GM18858 (cell line): ENCODE measurements at regions not wholly inside any gene's neighbourhood (a gene's known extent, or its start where the extent isn't known, plus 50 kb on each side); places are given as distances from the start of the nearest gene placed in this dataset.
"Not testable (repeated sequence)": the region's sequence is repeated elsewhere in the genome, so short reads cannot be mapped to it uniquely, and the experiment has no call there.

ENCODE experiments used
- ATAC-seq: cut with Tn5 transposase; IDR thresholded peaks from one replicate; pipeline ENCODE4 v1.9.1; 2021; ENCODE audit not compliant: unreplicated experiment

DNA sequence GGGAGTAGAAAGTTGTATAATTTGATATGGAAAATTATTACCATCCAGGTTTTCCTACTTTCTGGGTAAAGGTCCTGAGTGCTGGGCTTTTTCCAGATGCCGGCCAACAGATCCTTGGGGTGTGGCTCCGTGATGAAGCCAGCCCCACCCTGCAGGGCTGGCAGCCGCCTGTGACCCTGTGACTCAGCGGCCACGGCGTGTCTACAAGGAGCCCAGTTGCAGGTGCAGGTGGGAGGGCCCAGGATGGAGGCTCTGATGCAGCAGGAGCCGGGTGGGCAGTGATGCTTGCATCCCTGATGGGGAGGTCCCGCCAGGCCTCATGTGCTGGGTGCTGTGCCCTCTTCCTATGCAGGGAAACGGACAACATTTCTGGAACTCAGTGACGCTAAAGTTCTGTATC is 96.0 kb upstream of the ALKAL2 start:
- no peak for ATAC-seq

DNA sequence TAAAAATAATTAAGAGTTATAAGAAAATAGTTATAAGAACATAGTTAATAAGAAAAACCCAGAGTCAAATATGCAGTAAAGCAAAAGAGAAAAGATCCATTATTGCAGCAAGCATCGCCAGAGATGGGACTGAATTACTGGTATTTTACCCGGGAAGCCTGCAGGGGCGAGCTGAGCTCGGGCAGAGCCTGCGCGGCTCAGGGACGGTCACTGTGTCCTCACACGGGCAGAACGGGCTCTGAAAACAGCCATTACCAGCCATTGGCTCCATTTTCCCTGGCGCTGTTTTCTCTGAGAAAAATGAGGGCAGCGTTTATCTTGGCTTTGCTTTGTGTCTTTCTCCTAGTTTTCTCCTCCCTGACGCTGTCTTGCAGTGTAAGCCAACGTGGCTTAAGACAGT is 95.3 kb upstream of the ALKAL2 start:
- no peak for ATAC-seq

DNA sequence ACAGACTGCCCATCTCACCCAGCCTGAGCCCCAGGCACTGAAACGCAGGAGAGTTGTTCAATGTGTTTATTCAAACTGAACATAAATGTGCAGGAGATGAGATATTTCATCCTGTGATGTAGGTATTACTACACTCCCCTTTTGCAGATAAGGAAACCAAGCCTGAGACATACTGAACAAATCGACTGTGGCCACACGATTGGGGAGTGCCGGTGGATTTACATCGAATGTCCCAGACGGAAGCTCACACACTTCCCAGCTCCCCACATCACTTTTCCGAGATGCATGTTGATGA is 94.8 kb upstream of the ALKAL2 start:
- no peak for ATAC-seq

DNA sequence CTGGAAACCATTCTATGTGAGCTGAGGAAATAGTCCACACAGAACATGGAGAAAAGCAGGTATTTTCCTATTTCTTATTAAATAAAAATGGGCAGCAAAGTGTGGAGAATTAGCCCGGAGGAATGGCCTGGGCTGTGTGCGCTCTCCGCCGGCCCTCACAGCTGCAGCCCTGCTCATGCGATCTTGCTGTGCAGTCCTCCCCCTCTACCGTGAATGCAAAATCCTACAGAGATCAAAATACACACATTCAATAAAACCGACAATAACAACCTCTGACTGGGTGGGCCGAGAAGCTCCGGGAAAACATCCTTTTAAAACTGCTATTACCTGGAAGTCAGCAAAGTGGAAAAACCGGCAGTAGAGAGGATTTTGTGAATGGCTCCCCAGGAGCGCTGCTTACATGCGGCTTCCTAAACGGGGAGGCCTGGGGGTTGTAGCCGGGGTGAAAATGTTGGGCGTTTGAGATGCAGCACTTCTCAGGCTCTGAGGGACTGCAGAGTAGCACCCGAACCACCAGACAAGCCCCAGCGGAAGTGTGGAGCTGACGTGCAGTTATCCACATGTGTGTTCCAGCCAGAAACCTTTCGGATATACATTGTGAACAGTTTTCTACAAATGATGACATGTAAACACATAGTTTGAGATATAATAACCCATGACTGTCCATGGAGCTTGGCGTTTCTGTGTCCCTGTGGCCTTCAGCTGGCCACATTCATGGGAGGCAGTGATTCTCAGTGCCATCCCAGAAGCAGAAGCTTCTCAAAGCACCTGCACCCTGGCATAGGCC is 94.2 kb upstream of the ALKAL2 start:
- ATAC-seq, result no peak

DNA sequence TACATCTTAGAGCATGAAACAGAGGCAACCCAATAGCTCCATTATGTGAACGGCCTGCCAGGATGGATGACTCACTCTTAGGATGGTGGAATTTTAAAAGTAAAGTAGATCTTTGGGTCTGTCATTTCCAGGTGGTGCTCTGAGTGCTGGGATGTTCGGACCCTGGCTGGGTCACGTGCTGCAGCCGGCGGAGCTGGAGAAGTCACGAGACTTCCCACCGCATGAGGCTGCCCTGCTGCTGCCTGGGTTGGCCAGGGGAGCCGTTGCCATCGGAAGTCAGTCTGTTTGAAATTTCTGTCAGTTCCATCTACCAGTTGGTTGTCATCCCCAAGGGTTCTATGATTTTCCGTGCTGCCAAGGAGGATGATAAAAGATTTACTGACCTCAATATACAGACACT is 93.3 kb upstream of the ALKAL2 start:
- ATAC-seq, result no peak

DNA sequence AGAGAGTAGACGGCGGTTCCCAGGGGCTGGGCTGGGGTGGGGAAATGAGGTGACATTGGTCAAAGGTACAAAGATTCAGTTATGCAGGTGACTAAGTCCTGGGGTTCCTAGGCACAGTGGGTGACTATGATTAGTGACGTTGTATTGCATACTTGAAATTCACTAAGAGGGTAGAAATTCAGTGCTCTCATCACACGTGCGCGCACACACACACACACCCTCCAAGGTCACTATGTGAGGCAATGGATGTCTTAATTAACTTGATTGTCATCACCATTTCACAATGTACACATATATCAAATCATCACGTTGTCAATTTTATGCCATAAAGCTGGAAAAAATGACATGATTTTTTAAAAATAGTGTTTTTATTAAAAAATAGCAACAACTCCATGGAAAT is 92.9 kb upstream of the ALKAL2 start:
- ATAC-seq, result no peak

DNA sequence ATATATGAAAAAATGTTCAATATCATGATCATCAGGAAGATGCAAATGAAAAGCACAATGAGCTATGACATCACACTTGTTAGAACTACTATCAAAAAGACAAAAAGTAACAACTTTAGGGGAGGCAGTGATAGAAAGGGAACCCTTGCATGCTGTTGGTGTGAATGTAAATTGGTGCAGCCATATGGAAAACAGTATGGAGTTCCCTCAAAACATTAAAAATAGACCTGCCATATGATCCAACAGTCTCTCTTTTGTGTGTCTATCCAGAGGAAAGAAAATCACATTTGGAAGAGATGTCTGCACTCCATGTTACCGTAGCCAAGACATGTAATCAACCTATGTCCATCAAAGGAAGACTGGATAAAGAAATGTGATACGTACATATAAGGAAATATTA is 92.3 kb upstream of the ALKAL2 start:
- no peak for ATAC-seq

DNA sequence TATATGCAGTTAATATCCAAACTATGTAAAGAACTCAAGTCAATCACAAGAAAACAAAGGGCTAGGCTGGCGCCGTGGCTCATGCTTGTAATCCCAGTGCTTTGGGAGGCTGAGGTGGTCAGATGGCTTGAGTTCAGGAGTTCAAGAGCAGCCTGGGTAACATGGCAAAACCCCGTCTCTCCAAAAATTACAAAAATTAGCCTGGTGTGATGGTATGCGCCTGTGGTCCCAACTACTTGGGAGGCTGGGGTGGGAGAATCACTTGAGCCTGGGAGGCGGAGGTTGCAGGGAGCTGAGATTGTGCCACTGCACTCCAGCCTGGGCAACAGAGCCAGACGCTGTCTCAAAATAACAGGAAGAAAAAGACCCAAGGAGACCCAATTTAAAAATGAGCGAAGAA is 91.9 kb upstream of the ALKAL2 start:
- no peak for ATAC-seq

DNA sequence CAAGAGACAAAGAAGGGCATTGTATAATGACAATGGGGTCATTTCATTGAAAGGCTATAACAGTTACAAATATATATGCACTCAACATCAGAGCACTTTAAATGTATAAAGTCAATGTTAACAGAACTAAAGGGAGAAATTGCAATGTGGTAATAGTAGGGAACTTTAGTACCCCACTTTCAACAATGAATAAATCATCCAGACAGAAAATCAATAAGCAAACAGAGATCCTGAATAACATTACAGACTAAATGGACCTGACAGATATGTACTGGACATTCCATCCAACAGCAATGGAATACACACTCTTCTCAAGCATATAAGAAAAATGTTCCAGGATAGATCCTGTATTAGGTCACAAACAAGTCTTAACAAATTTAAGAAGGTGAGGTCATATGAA is 90.5 kb upstream of the ALKAL2 start:
- no peak for ATAC-seq

DNA sequence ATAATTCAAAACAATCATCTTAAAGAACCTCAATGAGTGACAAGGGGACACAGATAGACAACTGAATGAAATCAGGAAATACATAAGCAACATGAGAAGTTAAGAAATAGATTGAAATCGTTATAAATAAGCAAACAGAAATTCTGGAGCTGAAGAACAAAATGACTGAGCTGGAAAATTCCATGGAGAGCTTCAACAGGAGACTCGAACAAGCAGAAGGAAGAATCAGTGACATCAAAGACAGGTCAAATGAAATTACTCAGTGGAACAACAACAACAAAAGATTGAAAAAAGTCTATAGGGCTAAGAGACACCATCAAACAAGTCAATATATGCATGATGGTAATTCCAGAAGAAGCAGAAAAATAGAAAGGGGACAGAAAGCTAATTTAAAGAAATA is 89.5 kb upstream of the ALKAL2 start:
- no peak for ATAC-seq

DNA sequence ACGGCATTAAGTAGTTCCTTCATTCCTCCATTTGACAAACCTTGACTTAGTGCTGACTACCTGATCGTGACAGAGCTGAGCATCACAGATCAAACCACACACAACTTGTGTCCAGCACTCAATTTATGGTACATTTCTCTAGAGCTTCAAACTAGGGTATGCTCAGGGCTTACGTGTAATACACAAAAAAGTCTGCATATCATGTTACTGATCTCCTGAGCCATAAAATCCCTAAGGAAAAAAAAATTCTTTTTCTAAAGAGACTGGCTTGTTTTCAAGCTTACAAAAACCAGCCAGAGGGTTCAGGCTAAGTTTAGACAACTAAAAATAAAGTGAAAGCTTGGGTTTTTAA is 88.0 kb upstream of the ALKAL2 start:
- ATAC-seq, result no peak

DNA sequence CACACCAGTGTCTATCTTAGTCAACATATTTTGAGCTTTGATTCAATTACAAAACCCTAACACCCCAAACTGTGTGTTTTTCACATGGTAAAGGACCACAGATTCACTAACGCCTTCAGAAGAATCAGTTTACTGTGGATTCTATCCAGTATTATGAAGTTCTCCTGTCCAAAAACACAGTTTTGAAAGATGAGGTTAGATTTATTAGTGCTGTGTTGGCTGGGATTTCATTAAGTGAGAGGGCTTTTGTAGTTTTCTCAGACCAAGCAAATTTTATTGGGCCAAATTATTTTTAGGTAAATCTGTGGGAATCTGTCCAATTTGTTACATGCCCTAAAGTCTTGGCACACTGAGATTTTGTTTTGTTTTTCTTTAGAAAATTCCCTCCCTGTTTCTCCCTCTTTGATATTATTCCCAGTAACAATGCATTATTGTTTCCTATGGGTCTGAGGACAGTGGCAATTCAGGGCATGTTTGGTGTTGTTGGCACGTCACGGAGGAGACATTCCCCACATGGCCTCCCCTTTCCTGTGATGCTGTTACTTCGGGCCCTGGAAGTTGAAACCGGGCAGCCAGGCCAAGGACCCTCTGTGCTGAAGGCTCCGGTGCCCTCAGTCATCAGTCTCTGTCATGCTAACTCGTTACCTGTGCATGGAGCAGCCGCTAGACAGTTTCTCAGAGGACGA is 87.5 kb upstream of the ALKAL2 start:
- no peak for ATAC-seq

DNA sequence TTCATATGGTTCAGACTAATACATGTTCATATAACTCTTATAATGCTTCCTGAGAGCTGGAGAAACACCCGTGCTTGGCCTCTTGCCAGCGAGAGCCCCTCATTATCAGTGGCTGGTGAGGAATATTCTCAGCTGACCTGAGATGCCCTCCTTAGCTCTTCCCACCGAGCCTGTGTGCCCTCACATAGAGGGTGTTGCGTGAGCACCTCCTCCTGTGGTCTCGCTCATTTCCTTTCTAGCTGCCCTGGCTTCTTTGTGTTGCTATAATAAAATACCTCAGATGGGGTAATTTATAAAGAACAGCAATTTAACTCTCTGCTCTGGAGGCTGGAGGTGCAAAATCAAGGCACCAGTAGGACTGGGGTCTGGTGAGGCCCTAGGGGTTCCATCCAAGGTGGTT is 80.5 kb upstream of the ALKAL2 start:
- no peak for ATAC-seq

DNA sequence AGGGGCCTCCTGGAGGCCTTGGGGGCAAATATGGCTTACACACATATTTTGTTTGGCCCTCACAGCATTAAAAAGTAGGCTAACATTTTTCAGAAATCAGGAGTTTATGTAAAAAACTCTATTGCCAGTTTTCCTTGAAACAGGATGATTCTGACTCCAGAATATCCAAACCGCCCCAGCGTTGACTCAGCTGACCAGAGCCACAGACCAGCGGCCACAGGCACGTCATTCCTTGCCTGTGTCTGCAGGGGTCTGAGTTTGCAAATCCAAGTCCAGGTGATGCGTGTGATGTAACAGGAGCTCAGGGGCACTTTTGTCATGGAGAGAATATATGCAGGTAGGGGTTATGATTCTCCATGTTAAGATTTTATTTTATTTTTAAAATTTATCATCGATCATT is 79.4 kb upstream of the ALKAL2 start:
- ATAC-seq, result no peak

DNA sequence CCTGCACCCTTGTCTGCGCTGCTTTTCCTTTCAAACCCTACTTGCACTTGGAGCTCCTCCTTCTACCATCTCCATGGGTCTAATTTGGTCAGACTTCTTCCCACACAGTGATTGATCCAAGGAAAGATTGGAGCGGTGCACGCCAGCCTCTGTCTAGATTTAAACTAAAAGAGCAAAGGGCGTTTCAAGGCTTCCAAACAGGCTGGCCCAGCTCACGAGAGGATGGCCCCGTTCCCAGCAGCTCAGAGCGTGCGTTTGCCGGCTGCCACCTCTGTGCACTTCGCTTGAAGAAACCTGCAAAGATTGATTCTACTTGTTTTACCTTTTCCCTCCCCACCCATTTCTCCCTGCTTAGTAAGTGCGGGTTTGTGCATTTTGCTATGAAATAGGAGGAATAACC is 78.8 kb upstream of the ALKAL2 start:
- ATAC-seq, result no peak

DNA sequence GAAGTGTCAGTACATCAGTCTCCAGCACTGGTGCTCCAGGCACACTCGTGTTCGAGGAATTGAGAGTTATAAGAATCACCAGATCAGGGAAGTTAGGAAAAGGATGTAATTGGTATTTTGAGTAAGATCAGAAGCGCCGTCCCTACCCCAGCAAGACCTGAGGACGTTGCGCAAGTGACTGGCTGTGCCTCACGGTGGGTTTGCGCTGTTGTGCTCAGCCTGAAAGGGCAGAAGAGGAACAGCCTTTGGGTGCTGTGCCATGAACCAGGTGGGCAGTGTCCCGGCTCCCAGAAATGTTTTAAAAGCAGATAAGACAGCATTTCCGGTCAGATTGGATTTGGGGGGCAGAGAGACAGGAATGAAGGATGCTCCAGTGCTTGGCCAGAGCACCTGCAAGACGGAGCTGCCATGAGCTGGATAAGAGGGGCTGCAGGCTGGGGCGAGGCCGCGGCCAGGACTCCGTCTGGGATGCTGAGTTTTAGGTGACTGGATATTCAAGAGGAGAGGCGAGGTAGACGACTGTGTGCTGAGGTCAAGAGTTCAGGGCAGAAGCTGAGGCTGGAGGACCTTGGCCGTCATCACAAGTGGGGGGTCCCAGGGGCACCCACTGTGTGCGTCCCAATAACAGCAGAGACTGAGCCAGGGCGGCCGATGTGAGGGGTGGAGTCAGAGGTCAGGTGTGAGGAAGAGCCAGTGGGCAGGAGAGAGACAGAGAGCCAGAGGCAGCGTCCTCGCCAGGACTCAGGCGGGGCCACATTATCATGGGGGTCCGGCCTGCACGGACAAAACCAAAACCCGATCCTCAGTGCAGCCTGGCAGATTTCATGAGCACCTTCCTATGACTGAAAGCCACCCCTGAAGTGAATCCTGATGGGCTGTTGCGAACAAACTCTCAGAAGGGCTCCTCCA is 77.7 kb upstream of the ALKAL2 start:
- ATAC-seq, result no peak

DNA sequence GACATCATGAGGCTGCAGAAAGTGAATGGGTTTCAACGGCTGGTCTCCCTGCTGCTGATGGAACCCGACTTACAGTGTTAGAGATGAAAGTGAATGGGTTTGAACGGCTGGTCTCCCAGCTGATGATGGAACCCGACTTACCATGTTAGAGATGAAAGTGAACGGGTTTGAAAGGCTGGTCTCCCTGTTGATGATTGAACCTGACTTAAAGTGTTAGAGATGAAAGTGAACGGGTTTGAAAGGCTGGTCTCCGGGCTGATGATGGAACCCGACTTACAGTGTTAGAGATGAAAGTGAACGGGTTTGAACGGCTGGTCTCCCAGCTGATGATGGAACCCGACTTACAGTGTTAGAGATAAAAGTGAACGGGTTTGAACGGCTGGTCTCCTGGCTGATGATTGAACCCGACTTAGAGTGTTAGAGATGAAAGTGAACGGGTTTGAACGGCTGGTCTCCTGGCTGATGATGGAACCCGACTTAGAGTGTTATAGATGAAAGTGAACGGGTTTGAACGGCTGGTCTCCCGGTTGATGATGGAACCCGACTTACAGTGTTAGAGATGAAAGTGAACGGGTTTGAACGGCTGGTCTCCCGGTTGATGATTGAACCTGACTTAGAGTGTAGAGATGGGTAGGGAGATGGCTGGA is 76.1 kb upstream of the ALKAL2 start:
- no peak for ATAC-seq

DNA sequence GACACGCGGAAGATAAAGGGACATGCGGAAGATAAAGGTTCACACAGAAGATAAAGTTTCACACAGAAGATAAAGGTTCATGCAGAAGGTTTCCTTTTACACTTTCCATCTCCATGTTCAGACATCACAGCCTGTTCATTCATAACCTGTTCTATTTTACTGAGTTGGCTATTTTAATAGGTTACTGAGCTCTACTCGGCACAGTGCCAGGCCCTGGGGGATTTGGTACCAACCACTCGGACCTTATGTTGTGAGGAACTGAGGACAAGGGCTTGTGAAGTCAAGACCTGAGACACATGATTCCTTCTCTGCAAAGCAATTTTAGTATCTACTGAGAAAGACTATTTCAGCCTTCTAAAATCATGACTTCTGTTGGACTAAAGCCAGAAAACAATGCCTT is 75.0 kb upstream of the ALKAL2 start:
- ATAC-seq, result no peak

DNA sequence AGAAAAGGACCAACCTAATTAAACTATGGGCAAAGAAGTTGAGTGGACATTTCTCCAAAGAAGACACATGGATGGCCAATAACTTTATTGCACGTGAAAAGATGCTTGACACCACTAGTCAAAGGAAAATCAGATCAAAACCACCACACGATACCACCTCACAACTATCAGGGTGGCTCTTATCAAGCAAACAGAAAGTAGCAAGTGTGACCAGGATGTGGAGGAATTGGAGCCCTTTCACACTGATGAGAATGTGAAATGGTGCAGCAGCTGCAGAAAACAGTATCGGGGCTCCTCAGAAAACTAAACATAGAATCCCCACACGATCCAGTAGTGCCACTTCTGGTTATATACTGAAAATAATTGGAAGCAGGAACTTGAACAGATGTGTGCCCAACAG is 72.2 kb upstream of the ALKAL2 start:
- ATAC-seq, result no peak

DNA sequence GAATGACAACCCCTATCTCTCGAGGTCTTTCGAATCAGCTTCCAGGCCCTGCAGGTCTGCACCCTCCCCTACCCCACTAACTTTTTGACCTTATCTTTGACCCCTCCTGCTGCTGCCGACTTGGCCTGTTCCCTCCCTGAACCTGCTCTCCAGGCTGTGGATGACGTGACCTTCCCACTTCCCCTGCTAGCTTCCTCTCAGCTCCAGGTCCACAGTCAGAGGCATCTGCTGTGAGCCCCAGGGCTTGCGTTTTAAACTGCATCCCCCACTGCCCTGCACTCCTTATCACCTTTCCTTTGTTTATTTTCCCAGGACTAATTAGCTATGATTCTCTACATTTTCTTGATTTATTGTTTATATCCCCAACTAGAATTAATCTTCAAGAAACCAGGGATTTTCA is 71.2 kb upstream of the ALKAL2 start:
- ATAC-seq, result no peak

DNA sequence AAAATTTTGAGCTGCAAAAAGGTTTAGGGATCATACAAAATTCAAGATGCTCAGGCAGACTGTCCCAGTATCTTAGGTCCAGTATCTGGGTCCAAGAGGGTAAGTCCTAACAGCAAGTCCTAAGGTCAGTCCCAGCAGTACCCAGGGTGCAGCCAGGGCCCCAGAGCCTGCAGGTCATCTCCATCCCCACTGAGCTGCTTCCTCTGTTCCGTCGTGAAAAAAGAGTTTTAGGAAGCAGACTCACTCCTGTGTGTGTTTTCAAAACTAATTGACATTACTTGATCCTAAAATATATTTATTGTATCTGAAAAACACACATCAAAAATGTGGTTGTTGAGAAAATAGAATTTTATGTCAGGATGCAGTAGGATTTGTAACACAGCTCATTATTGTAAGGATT is 69.9 kb upstream of the ALKAL2 start:
- ATAC-seq, result no peak

DNA sequence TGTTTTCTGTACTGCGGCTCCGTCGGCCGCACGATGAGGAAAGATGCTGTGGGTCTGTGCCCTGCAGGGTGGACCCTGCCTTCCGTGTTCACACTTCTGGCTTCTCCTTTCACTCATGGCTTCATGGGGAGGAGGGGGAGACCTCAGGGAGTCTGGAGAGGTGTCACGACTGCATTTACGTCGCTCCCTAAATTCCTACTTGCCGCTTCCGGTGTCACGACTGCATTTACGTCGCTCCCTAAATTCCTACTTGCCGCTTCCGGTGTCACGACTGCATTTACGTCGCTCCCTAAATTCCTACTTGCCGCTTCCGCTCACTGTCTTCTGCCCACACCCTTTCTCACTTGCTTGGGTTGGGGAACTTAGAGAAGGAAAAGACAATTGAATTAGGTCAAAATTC is 68.4 kb upstream of the ALKAL2 start:
- ATAC-seq, result not testable (repeated sequence)
